ENCODE measurements at regions not wholly inside any gene's neighbourhood (a gene's known extent, or its start where the extent isn't known, plus 50 kb on each side); places are given as distances from the start of the nearest gene placed in this dataset.
"Not testable (repeated sequence)": the region's sequence is repeated elsewhere in the genome, so short reads cannot be mapped to it uniquely, and the experiment has no call there.

GRCh38 chr3:150300388-150300787 lies 107.7 kb upstream of the TSC22D2 start:
- no peak for DNase-seq

GRCh38 chr3:150299201-150299600 lies 108.9 kb upstream of the TSC22D2 start:
- no peak for DNase-seq

- DNase-seq, result no peak
These were observed 111.1 kb upstream of the TSC22D2 start for GRCh38 chr3:150296966-150297365.

GRCh38 chr3:150296123-150296735 lies 111.9 kb upstream of the TSC22D2 start:
- no peak for DNase-seq

- DNase-seq, result no peak
These were observed 114.6 kb upstream of the TSC22D2 start for GRCh38 chr3:150293401-150294001.

- DNase-seq, result no peak
These were observed 115.2 kb upstream of the TSC22D2 start for GRCh38 chr3:150292891-150293290.

GRCh38 chr3:150291515-150291914 lies 116.6 kb upstream of the TSC22D2 start:
- no peak for DNase-seq

GRCh38 chr3:150286390-150287147 lies 121.5 kb upstream of the TSC22D2 start:
- no peak for DNase-seq

GRCh38 chr3:150285601-150286000 lies 122.5 kb upstream of the TSC22D2 start:
- no peak for DNase-seq

- DNase-seq, result no peak
These were observed 129.2 kb upstream of the TSC22D2 start for GRCh38 chr3:150278843-150279381.

GRCh38 chr3:150278195-150278594 lies 129.9 kb upstream of the TSC22D2 start:
- DNase-seq, result no peak

- DNase-seq, result no peak
These were observed 130.7 kb upstream of the TSC22D2 start for GRCh38 chr3:150277444-150277843.

- DNase-seq, result no peak
These were observed 132.2 kb upstream of the TSC22D2 start for GRCh38 chr3:150275941-150276340.

GRCh38 chr3:150274372-150274771 lies 133.7 kb upstream of the TSC22D2 start:
- DNase-seq, result no peak

- DNase-seq, result no peak
These were observed 134.7 kb upstream of the TSC22D2 start for GRCh38 chr3:150273396-150273795.

GRCh38 chr3:150271591-150271960 lies 136.5 kb upstream of the TSC22D2 start:
- DNase-seq, result no peak

GRCh38 chr3:150270883-150271590 lies 137.1 kb upstream of the TSC22D2 start:
- no peak for DNase-seq

- DNase-seq, result not testable (repeated sequence)
These were observed 137.7 kb upstream of the TSC22D2 start for GRCh38 chr3:150270444-150270843.

- DNase-seq, result no peak
These were observed 138.6 kb upstream of the TSC22D2 start for GRCh38 chr3:150269526-150269925.

GRCh38 chr3:150268426-150269391 lies 139.4 kb upstream of the TSC22D2 start:
- no peak for DNase-seq

GRCh38 chr3:150267288-150267687 lies 140.8 kb upstream of the TSC22D2 start:
- DNase-seq, result no peak

- DNase-seq, result no peak
These were observed 142.8 kb upstream of the TSC22D2 start for GRCh38 chr3:150265305-150265704.

All from activated CD8-positive, alpha-beta memory T cell treated with anti-CD3 and anti-CD28 coated beads, Interleukin-2, amount 50 U/mL, for 48 hours (primary cell).